SK-N-SH (cell line): ENCODE measurements at regions not wholly inside any gene's neighbourhood (a gene's known extent, or its start where the extent isn't known, plus 50 kb on each side); places are given as distances from the start of the nearest gene placed in this dataset.

Experiments used
- CTCF ChIA-PET: fragments of 300-600, 350-600 bp; formaldehyde crosslinking; extraction: SDS; loops from one replicate; lab custom pipeline; 2021; lab: Yijun Ruan, JAX
- POLR2A ChIA-PET: fragments of 350-600 bp; sonication (Branson Sonifier 250); formaldehyde crosslinking; extraction: SDS; loops from one replicate; lab custom pipeline; 2020; ENCODE audit warnings: antibody characterized with exemption, inconsistent platforms; lab: Yijun Ruan, JAX
- DNase-seq: peaks from one replicate; pipeline ENCODE4 v3.0.0; 2012
- H2AFZ ChIP-seq: fragments of 200-600 bp; sonication (generic); 2 replicates; pipeline ENCODE4 v1.8.1; 2016; ENCODE audit warnings: antibody characterized with exemption, mild to moderate bottlenecking, low read depth
- H3F3A ChIP-seq: fragments of 200-600 bp; sonication (generic); replicated peaks from 2 replicates; pipeline ENCODE3; 2016; ENCODE audit warnings: antibody characterized with exemption, mild to moderate bottlenecking; ENCODE audit not compliant: insufficient read depth
- H3K27ac ChIP-seq, 2 experiments: fragments of 200-500 bp in 1 of 2; fragments of 200-600 bp in 1 of 2; sonication (Bioruptor generic) in 1 of 2; sonication (generic), shearing (Covaris generic) in 1 of 2; 2 replicates each; pipeline versions ENCODE4 v1.5.1 to v1.6.1; 2014 to 2016; ENCODE audit warnings: low read depth in 2 of 2, inconsistent platforms in 1 of 2, low read length in 1 of 2, mild to moderate bottlenecking in 1 of 2, mixed read lengths in 1 of 2
- H3K27me3 ChIP-seq: fragments of 200-600 bp; sonication (generic), shearing (Covaris generic); 2 replicates; pipeline ENCODE4 v1.6.1; 2016; ENCODE audit warnings: mixed run types; ENCODE audit not compliant: insufficient read depth
- H3K36me3 ChIP-seq, 2 experiments: fragments of 200-500 bp in 1 of 2; fragments of 200-600 bp in 1 of 2; sonication (Bioruptor generic) in 1 of 2; sonication (generic) in 1 of 2; replicated peaks in 1 of 2; 2 replicates each; pipeline versions ENCODE3 to v1.5.1; 2014 to 2016; ENCODE audit warnings: low read length in 1 of 2, mild to moderate bottlenecking in 1 of 2; ENCODE audit not compliant: insufficient read depth in 2 of 2, control insufficient read depth in 1 of 2
- H3K4me1 ChIP-seq, 2 experiments: fragments of 200-500 bp in 1 of 2; fragments of 200-600 bp in 1 of 2; sonication (Bioruptor generic) in 1 of 2; sonication (generic), shearing (Covaris generic) in 1 of 2; 2 replicates each; pipeline versions ENCODE4 v1.5.1 to v1.6.1; 2014 to 2016; ENCODE audit warnings: low read depth in 1 of 2, low read length in 1 of 2, mixed run types in 1 of 2; ENCODE audit not compliant: insufficient read depth in 2 of 2, control insufficient read depth in 1 of 2
- H3K4me2 ChIP-seq: fragments of 200-600 bp; sonication (generic), shearing (Covaris generic); 2 replicates; pipeline ENCODE4 v1.6.1; 2017; ENCODE audit warnings: mixed run types
- H3K4me3 ChIP-seq, 2 experiments: fragments of 200-500 bp in 1 of 2; fragments of 200-600 bp in 1 of 2; sonication (Bioruptor generic) in 1 of 2; sonication (generic), shearing (Covaris generic) in 1 of 2; 2 replicates each; pipeline versions ENCODE4 v1.5.1 to v1.8.1; 2014 to 2016; ENCODE audit warnings: low read depth in 2 of 2, inconsistent platforms in 1 of 2, low read length in 1 of 2, mild to moderate bottlenecking in 1 of 2, mixed read lengths in 1 of 2, moderate library complexity in 1 of 2
- H3K79me2 ChIP-seq: fragments of 200-600 bp; sonication (generic); 2 replicates; pipeline ENCODE4 v1.8.1; 2017; ENCODE audit warnings: mild to moderate bottlenecking; ENCODE audit not compliant: insufficient read depth
- H3K9ac ChIP-seq: fragments of 200-600 bp; sonication (generic); 2 replicates; pipeline ENCODE4 v1.6.1; 2017; ENCODE audit warnings: mixed run types
- H3K9me2 ChIP-seq: fragments of 200-600 bp; sonication (generic); 2 replicates; pipeline ENCODE4 v1.6.1; 2017; ENCODE audit warnings: mixed run types
- H3K9me3 ChIP-seq: fragments of 200-600 bp; sonication (generic); 2 replicates; pipeline ENCODE4 v1.6.1; 2017; ENCODE audit warnings: mixed run types, mild to moderate bottlenecking, moderate library complexity
- H4K20me1 ChIP-seq: fragments of 200-600 bp; sonication (generic); 2 replicates; pipeline ENCODE4 v1.6.1; 2017; ENCODE audit warnings: mild to moderate bottlenecking, mixed run types; ENCODE audit not compliant: insufficient read depth
- CHD2 ChIP-seq: fragments of 150-350 bp; IDR thresholded peaks from 2 replicates; pipeline ENCODE4 v1.6.1; 2018; ENCODE audit warnings: low read length; ENCODE audit not compliant: partially characterized antibody
- ELF1 ChIP-seq: IDR thresholded peaks from 2 replicates; pipeline ENCODE4 v1.4.0; 2012
- EP300 ChIP-seq, 2 experiments: IDR thresholded peaks; 2 replicates each; pipeline versions ENCODE4 v1.4.0 to v1.6.1; 2012; ENCODE audit warnings: borderline replicate concordance in 1 of 2, low read depth in 1 of 2, low read length in 1 of 2
- EZH2phosphoT487 ChIP-seq: fragments of 200-600 bp; sonication (generic); IDR thresholded peaks from 2 replicates; pipeline ENCODE4 v1.6.1; 2017; ENCODE audit warnings: low read depth, mixed run types, mild to moderate bottlenecking, antibody characterized with exemption, moderate library complexity, borderline replicate concordance
- FOSL2 ChIP-seq: IDR thresholded peaks from 2 replicates; pipeline ENCODE4 v1.4.0; 2012; ENCODE audit warnings: low read depth, mild to moderate bottlenecking, moderate library complexity, borderline replicate concordance
- GABPA ChIP-seq: IDR thresholded peaks from 2 replicates; pipeline ENCODE4 v1.4.0; 2012; ENCODE audit warnings: low read depth, mild to moderate bottlenecking
- GATA2 ChIP-seq: sonication (generic); formaldehyde crosslinking; IDR thresholded peaks from 2 replicates; pipeline ENCODE4 v1.5.0; 2020; ENCODE audit warnings: mild to moderate bottlenecking, missing genetic modification reagents
- JUND ChIP-seq: IDR thresholded peaks from 2 replicates; pipeline ENCODE4 v1.4.0; 2012
- MAX ChIP-seq: IDR thresholded peaks from 2 replicates; pipeline ENCODE4 v1.4.0; 2012; ENCODE audit warnings: low read depth
- MXI1 ChIP-seq: IDR thresholded peaks from 2 replicates; pipeline ENCODE4 v1.6.1; 2012; ENCODE audit warnings: mild to moderate bottlenecking, low read depth, low read length, improper control_type of control experiment
- NFIC ChIP-seq: IDR thresholded peaks from 2 replicates; pipeline ENCODE4 v1.4.0; 2012; ENCODE audit warnings: borderline replicate concordance
- NRF1 ChIP-seq: IDR thresholded peaks from 2 replicates; pipeline ENCODE4 v1.6.1; 2012; ENCODE audit warnings: low read depth, mild to moderate bottlenecking, low read length
- POLR2AphosphoS5 ChIP-seq: IDR thresholded peaks from 2 replicates; pipeline ENCODE4 v1.6.1; 2012; ENCODE audit warnings: low read depth, low read length
- RCOR1 ChIP-seq: fragments of 150-350 bp; IDR thresholded peaks from 2 replicates; pipeline ENCODE4 v1.6.1; 2017; ENCODE audit warnings: antibody characterized with exemption, low read length
- RFX5 ChIP-seq: IDR thresholded peaks from 2 replicates; pipeline ENCODE4 v1.6.1; 2012; ENCODE audit warnings: mild to moderate bottlenecking, improper control_type of control experiment, low read length
- SIN3A ChIP-seq: IDR thresholded peaks from 2 replicates; pipeline ENCODE4 v1.6.1; 2012; ENCODE audit warnings: low read depth, mild to moderate bottlenecking, low read length, moderate library complexity, borderline replicate concordance
- TEAD4 ChIP-seq: IDR thresholded peaks from 2 replicates; pipeline ENCODE4 v1.4.0; 2012; ENCODE audit warnings: mild to moderate bottlenecking, borderline replicate concordance; ENCODE audit not compliant: insufficient read depth
- USF2 ChIP-seq: fragments of 150-350 bp; IDR thresholded peaks from 2 replicates; pipeline ENCODE4 v1.6.1; 2017; ENCODE audit warnings: antibody characterized with exemption, low read length, low read depth, borderline replicate concordance
- WGBS: methylation state at CpG from one replicate; pipeline ENCODE4 v1.1.6; 2017; ENCODE audit warnings: low lambda C conversion rate; 5-methylcytosine and 5-hydroxymethylcytosine counted together

- ChIA-PET POLR2A (no interaction called here), CTCF (no interaction called here)
- no peak overlapping the region for H3K9ac ChIP-seq
- no peaks in the 10 kb centered on the region for H4K20me1 ChIP-seq
- no peaks in the 10 kb centered on the region for H3K9me2 ChIP-seq
- H2AFZ ChIP-seq, result no peak overlapping the region
- H3K4me1 ChIP-seq, result no peaks in the 10 kb centered on the region
- no peaks in the 10 kb centered on the region for H3F3A ChIP-seq
- DNase-seq, result no peak
- no peak overlapping the region for H3K4me2 ChIP-seq
- H3K79me2 ChIP-seq, result no peaks in the 10 kb centered on the region
- TF ChIP-seq CHD2 (no peak), NFIC (no peak), GABPA (no peak), FOSL2 (no peak), USF2 (no peak), POLR2AphosphoS5 (no peak), RCOR1 (no peak), TEAD4 (no peak), NRF1 (no peak), GATA2 (CRISPR knock-in tag) (no peak), JUND (no peak), MAX (no peak), RFX5 (no peak), EZH2phosphoT487 (no peak)
- H3K9me3 ChIP-seq, result no peaks in the 10 kb centered on the region
- WGBS, result 16% methylated on average over 1 of the region's 1 CpG
- H3K27me3 ChIP-seq, result no peaks in the 10 kb centered on the region
- H3K27ac ChIP-seq, result no peak overlapping the region
- H3K4me3 ChIP-seq, result no peak overlapping the region
- no peaks in the 10 kb centered on the region for H3K36me3 ChIP-seq
These were observed 860.9 kb upstream of the SLITRK6 start for GRCh38 chr13:86660090-86660489.

GRCh38 chr13:86665842-86666241, 866.6 kb upstream of the SLITRK6 start:
- no peak overlapping the region for H2AFZ ChIP-seq
- H3F3A ChIP-seq, result no peaks in the 10 kb centered on the region
- no peaks in the 10 kb centered on the region for H3K9me2 ChIP-seq
- no peak for DNase-seq
- no peak overlapping the region for H3K9ac ChIP-seq
- ChIA-PET POLR2A (no interaction called here), CTCF (no interaction called here)
- H3K4me1 ChIP-seq, result no peaks in the 10 kb centered on the region
- no peaks in the 10 kb centered on the region for H3K9me3 ChIP-seq
- no peaks in the 10 kb centered on the region for H3K27me3 ChIP-seq
- no peak overlapping the region for H3K4me2 ChIP-seq
- no peaks in the 10 kb centered on the region for H4K20me1 ChIP-seq
- no peak overlapping the region for H3K27ac ChIP-seq
- H3K4me3 ChIP-seq, result no peak overlapping the region
- TF ChIP-seq ELF1 (no peak), USF2 (no peak), TEAD4 (no peak), POLR2AphosphoS5 (no peak), GABPA (no peak), SIN3A (no peak), CHD2 (no peak), EP300 (IDR thresholded peaks at IDR 0.05; ENCODE audit: borderline replicate concordance in 1 of 2, low read depth in 1 of 2, low read length in 1 of 2) (no peak), MXI1 (no peak)
- 32% methylated on average over 3 of the region's 3 CpGs for WGBS
- H3K36me3 ChIP-seq, result no peaks in the 10 kb centered on the region
- H3K79me2 ChIP-seq, result no peaks in the 10 kb centered on the region
